ENCODE measurements at regions not wholly inside any gene's neighbourhood (a gene's known extent, or its start where the extent isn't known, plus 50 kb on each side); places are given as distances from the start of the nearest gene placed in this dataset.
A peak's percentile ranks its signal among the peaks of the same experiment; 100 is the strongest.

- Histone ChIP-seq H3K27ac (ENCODE audit: low read depth in 2 of 2, low read length in 2 of 2) (peak overlapping the region in 1 of 2 donors; percentile 12), H3K4me1 (ENCODE audit: control insufficient read depth in 2 of 3, insufficient read depth in 2 of 3, low read depth in 1 of 3, low read length in 3 of 3) (no peaks in the 10 kb centered on the region), H3K9ac (ENCODE audit: low read length in 3 of 3) (no peak overlapping the region), H3K4me3 (ENCODE audit: low read length in 3 of 3) (no peak overlapping the region), H3K36me3 (ENCODE audit: control insufficient read depth in 2 of 3, insufficient read depth in 3 of 3, low read length in 3 of 3) (no peaks in the 10 kb centered on the region), H3K27me3 (ENCODE audit: control insufficient read depth, insufficient read depth, low read length) (no peaks in the 10 kb centered on the region), H3K9me3 (ENCODE audit: control insufficient read depth in 2 of 3, insufficient read depth in 1 of 3, low read length in 3 of 3) (peaks cover 0 to 9% (median 0%) of the 10 kb centered on the region in 3 donors)
- intact Hi-C loops (cut with DNase I): no loop called here
- FAIRE-seq (no peak), DNase-seq (peak in 1 of 5 donors; percentile 83)
- no peak for TF ChIP-seq CTCF (IDR thresholded peaks at IDR 0.05; ENCODE audit: borderline replicate concordance, extremely low read depth, insufficient read depth)
Measured at GRCh38 chr22:27686534-27686933, 115.0 kb downstream of the MN1 start.

GRCh38 chr22:27687984-27688545 lies 113.5 kb downstream of the MN1 start:
- no peak overlapping the region for H3K27ac ChIP-seq (ENCODE audit: low read depth in 2 of 2, low read length in 2 of 2)
- peaks cover 2% of the 10 kb centered on the region for H3K27me3 ChIP-seq (ENCODE audit: control insufficient read depth, insufficient read depth, low read length)
- no peaks in the 10 kb centered on the region for H3K4me1 ChIP-seq (ENCODE audit: control insufficient read depth in 2 of 3, insufficient read depth in 2 of 3, low read depth in 1 of 3, low read length in 3 of 3)
- H3K9ac ChIP-seq (ENCODE audit: low read length in 3 of 3): no peak overlapping the region
- peaks cover 0 to 9% (median 0%) of the 10 kb centered on the region in 3 donors for H3K9me3 ChIP-seq (ENCODE audit: control insufficient read depth in 2 of 3, insufficient read depth in 1 of 3, low read length in 3 of 3)
- FAIRE-seq (no peak), DNase-seq (peak in 1 of 5 donors; percentile 1)
- no peak for TF ChIP-seq CTCF (IDR thresholded peaks at IDR 0.05; ENCODE audit: borderline replicate concordance, extremely low read depth, insufficient read depth)
- H3K36me3 ChIP-seq (ENCODE audit: control insufficient read depth in 2 of 3, insufficient read depth in 3 of 3, low read length in 3 of 3): no peaks in the 10 kb centered on the region
- intact Hi-C loops (cut with DNase I): no loop called here
- H3K4me3 ChIP-seq (ENCODE audit: low read length in 3 of 3): no peak overlapping the region

GRCh38 chr22:27689664-27690063 lies 111.9 kb downstream of the MN1 start:
- Histone ChIP-seq H3K27ac (ENCODE audit: low read depth in 2 of 2, low read length in 2 of 2) (no peak overlapping the region), H3K9me3 (ENCODE audit: control insufficient read depth in 2 of 3, insufficient read depth in 1 of 3, low read length in 3 of 3) (peaks cover 0 to 9% (median 0%) of the 10 kb centered on the region in 3 donors), H3K4me1 (ENCODE audit: control insufficient read depth in 2 of 3, insufficient read depth in 2 of 3, low read depth in 1 of 3, low read length in 3 of 3) (no peaks in the 10 kb centered on the region), H3K36me3 (ENCODE audit: control insufficient read depth in 2 of 3, insufficient read depth in 3 of 3, low read length in 3 of 3) (no peaks in the 10 kb centered on the region), H3K27me3 (ENCODE audit: control insufficient read depth, insufficient read depth, low read length) (peaks cover 2% of the 10 kb centered on the region), H3K4me3 (ENCODE audit: low read length in 3 of 3) (no peak overlapping the region), H3K9ac (ENCODE audit: low read length in 3 of 3) (no peak overlapping the region)
- FAIRE-seq (no peak), DNase-seq (no peak)
- intact Hi-C loops (cut with DNase I): no loop called here
- TF ChIP-seq CTCF (IDR thresholded peaks at IDR 0.05; ENCODE audit: borderline replicate concordance, extremely low read depth, insufficient read depth): no peak

- H3K36me3 ChIP-seq (ENCODE audit: control insufficient read depth in 2 of 3, insufficient read depth in 3 of 3, low read length in 3 of 3): no peaks in the 10 kb centered on the region
- intact Hi-C loops (cut with DNase I): no loop called here
- H3K4me1 ChIP-seq (ENCODE audit: control insufficient read depth in 2 of 3, insufficient read depth in 2 of 3, low read depth in 1 of 3, low read length in 3 of 3): no peaks in the 10 kb centered on the region
- FAIRE-seq (no peak), DNase-seq (no peak)
- H3K9me3 ChIP-seq (ENCODE audit: control insufficient read depth in 2 of 3, insufficient read depth in 1 of 3, low read length in 3 of 3): peaks cover 0 to 9% (median 0%) of the 10 kb centered on the region in 3 donors
- H3K27ac ChIP-seq (ENCODE audit: low read depth in 2 of 2, low read length in 2 of 2): no peak overlapping the region
- no peak overlapping the region for H3K9ac ChIP-seq (ENCODE audit: low read length in 3 of 3)
- H3K27me3 ChIP-seq (ENCODE audit: control insufficient read depth, insufficient read depth, low read length): peaks cover 2% of the 10 kb centered on the region
- no peak for TF ChIP-seq CTCF (IDR thresholded peaks at IDR 0.05; ENCODE audit: borderline replicate concordance, extremely low read depth, insufficient read depth)
- H3K4me3 ChIP-seq (ENCODE audit: low read length in 3 of 3): no peak overlapping the region
Measured at GRCh38 chr22:27690599-27690998, 111.0 kb downstream of the MN1 start.

All from kidney (tissue), 13 donors.